GM19328 (cell line): ENCODE measurements at regions not wholly inside any gene's neighbourhood (a gene's known extent, or its start where the extent isn't known, plus 50 kb on each side); places are given as distances from the start of the nearest gene placed in this dataset.

Experiments
- ATAC-seq: cut with Tn5 transposase; IDR thresholded peaks from one replicate; pipeline ENCODE4 v1.9.1; 2021; ENCODE audit warnings: mild to moderate bottlenecking, moderate library complexity; ENCODE audit not compliant: unreplicated experiment

GRCh38 chr2:125041846-125042245 lies 1016.8 kb downstream of the CNTNAP5 start:
- ATAC-seq: no peak

GRCh38 chr2:125042727-125043126 lies 1017.6 kb downstream of the CNTNAP5 start:
- ATAC-seq: no peak

- ATAC-seq: no peak
Measured at GRCh38 chr2:125070726-125071505, 1045.8 kb downstream of the CNTNAP5 start.

GRCh38 chr2:125073440-125073839 lies 1048.4 kb downstream of the CNTNAP5 start:
- ATAC-seq: no peak

- ATAC-seq: no peak
Measured at GRCh38 chr2:125085904-125086303, 1060.8 kb downstream of the CNTNAP5 start.

- no peak for ATAC-seq
Measured at GRCh38 chr2:125086313-125087184, 1061.5 kb downstream of the CNTNAP5 start.

- ATAC-seq: no peak
Measured at GRCh38 chr2:125092276-125093009, 1067.4 kb downstream of the CNTNAP5 start.

- ATAC-seq: no peak
Measured at GRCh38 chr2:125095826-125096225, 1070.7 kb downstream of the CNTNAP5 start.

GRCh38 chr2:125106710-125107109 lies 1081.6 kb downstream of the CNTNAP5 start:
- ATAC-seq: no peak

GRCh38 chr2:125107446-125107845 lies 1082.4 kb downstream of the CNTNAP5 start:
- no peak for ATAC-seq

- ATAC-seq: no peak
Measured at GRCh38 chr2:125108251-125108650, 1083.2 kb downstream of the CNTNAP5 start.

- no peak for ATAC-seq
Measured at GRCh38 chr2:125125902-125126301, 1100.8 kb downstream of the CNTNAP5 start.

GRCh38 chr2:125160947-125161346 lies 1135.9 kb downstream of the CNTNAP5 start:
- ATAC-seq: no peak

- ATAC-seq: no peak
Measured at GRCh38 chr2:125167152-125167551, 1142.1 kb downstream of the CNTNAP5 start.

GRCh38 chr2:125167820-125168219 lies 1142.7 kb downstream of the CNTNAP5 start:
- no peak for ATAC-seq

- ATAC-seq: no peak
Measured at GRCh38 chr2:125168442-125168841, 1143.4 kb downstream of the CNTNAP5 start.

GRCh38 chr2:125169022-125169763 lies 1144.1 kb downstream of the CNTNAP5 start:
- no peak for ATAC-seq

GRCh38 chr2:125169764-125170146 lies 1144.7 kb downstream of the CNTNAP5 start:
- ATAC-seq: no peak

- ATAC-seq: no peak
Measured at GRCh38 chr2:125172181-125172580, 1147.1 kb downstream of the CNTNAP5 start.

GRCh38 chr2:125175415-125175814 lies 1150.3 kb downstream of the CNTNAP5 start:
- ATAC-seq: no peak
